H9 (cell line): ENCODE measurements at regions not wholly inside any gene's neighbourhood (a gene's known extent, or its start where the extent isn't known, plus 50 kb on each side); places are given as distances from the start of the nearest gene placed in this dataset.
A peak's percentile ranks its signal among the peaks of the same experiment; 100 is the strongest.

Source experiments
- DNase-seq: peaks from one replicate; pipeline ENCODE4 v3.0.0-alpha.2; 2017
- H2AFZ ChIP-seq: one replicate; pipeline ENCODE4 v1.6.1; 2013; ENCODE audit warnings: mild to moderate bottlenecking, low read length, control low read depth, moderate library complexity
- H2AK5ac ChIP-seq: 2 replicates; pipeline ENCODE4 v1.6.1; 2013; ENCODE audit warnings: low read length, control low read depth, mixed read lengths; ENCODE audit not compliant: insufficient read length
- H2BK120ac ChIP-seq: one replicate; pipeline ENCODE4 v1.6.1; 2013; ENCODE audit warnings: low read depth, mild to moderate bottlenecking, low read length, control low read depth, inconsistent platforms; ENCODE audit not compliant: poor library complexity, severe bottlenecking
- H2BK12ac ChIP-seq: 2 replicates; pipeline ENCODE4 v1.6.1; 2013; ENCODE audit warnings: low read length, control low read depth, mixed read lengths, low read depth; ENCODE audit not compliant: insufficient read length
- H2BK15ac ChIP-seq: 2 replicates; pipeline ENCODE4 v1.6.1; 2013; ENCODE audit warnings: low read depth, low read length, control low read depth
- H2BK20ac ChIP-seq: one replicate; pipeline ENCODE4 v1.6.1; 2013; ENCODE audit warnings: low read depth, mild to moderate bottlenecking, low read length, control low read depth, inconsistent platforms; ENCODE audit not compliant: poor library complexity, severe bottlenecking
- H2BK5ac ChIP-seq: 2 replicates; pipeline ENCODE4 v1.6.1; 2013; ENCODE audit warnings: low read length, control low read depth, mixed read lengths; ENCODE audit not compliant: insufficient read length
- H3K14ac ChIP-seq: 2 replicates; pipeline ENCODE4 v1.6.1; 2013; ENCODE audit warnings: low read length, control low read depth; ENCODE audit not compliant: insufficient read depth
- H3K18ac ChIP-seq: 2 replicates; pipeline ENCODE4 v1.6.1; 2013; ENCODE audit warnings: low read depth, mild to moderate bottlenecking, mixed read lengths, low read length, control low read depth; ENCODE audit not compliant: insufficient read length
- H3K23ac ChIP-seq: 2 replicates; pipeline ENCODE4 v1.6.1; 2013; ENCODE audit warnings: low read length, control low read depth, mixed read lengths, low read depth; ENCODE audit not compliant: insufficient read length
- H3K23me2 ChIP-seq: 2 replicates; pipeline ENCODE4 v1.6.1; 2013; ENCODE audit warnings: low read depth, mild to moderate bottlenecking, mixed read lengths, low read length, control low read depth; ENCODE audit not compliant: insufficient read length, poor library complexity, severe bottlenecking
- H3K27ac ChIP-seq: 2 replicates; pipeline ENCODE4 v1.5.1; 2013; ENCODE audit warnings: low read length, control low read depth, mixed read lengths, low read depth; ENCODE audit not compliant: insufficient read length
- H3K27me3 ChIP-seq: 2 replicates; pipeline ENCODE4 v1.6.1; 2013; ENCODE audit warnings: low read length, control low read depth, inconsistent platforms; ENCODE audit not compliant: insufficient read depth
- H3K4ac ChIP-seq: 2 replicates; pipeline ENCODE4 v1.6.1; 2013; ENCODE audit warnings: low read depth, mild to moderate bottlenecking, control low read depth, inconsistent platforms, low read length, moderate library complexity
- H3K4me1 ChIP-seq: 2 replicates; pipeline ENCODE4 v1.6.1; 2013; ENCODE audit warnings: low read length, control low read depth, inconsistent platforms; ENCODE audit not compliant: insufficient read depth
- H3K4me2 ChIP-seq: 2 replicates; pipeline ENCODE4 v1.6.1; 2013; ENCODE audit warnings: low read length, control low read depth, mixed read lengths; ENCODE audit not compliant: insufficient read length, insufficient read depth
- H3K56ac ChIP-seq: 2 replicates; pipeline ENCODE4 v1.6.1; 2013; ENCODE audit warnings: low read depth, mild to moderate bottlenecking, mixed read lengths, low read length, control low read depth; ENCODE audit not compliant: insufficient read length
- H3K79me1 ChIP-seq: 2 replicates; pipeline ENCODE4 v1.6.1; 2013; ENCODE audit warnings: low read depth, mild to moderate bottlenecking, moderate library complexity, low read length, control low read depth, inconsistent platforms; ENCODE audit not compliant: insufficient read depth, poor library complexity, severe bottlenecking
- H3K79me2 ChIP-seq: 2 replicates; pipeline ENCODE4 v1.6.1; 2013; ENCODE audit warnings: low read length, control low read depth, inconsistent platforms; ENCODE audit not compliant: insufficient read depth
- H3K9ac ChIP-seq: 2 replicates; pipeline ENCODE4 v1.6.1; 2013; ENCODE audit warnings: low read length, control low read depth, mixed read lengths; ENCODE audit not compliant: insufficient read length; ENCODE audit errors: extremely low read depth
- H3K9me3 ChIP-seq: one replicate; pipeline ENCODE4 v1.6.1; 2013; ENCODE audit warnings: low read depth, low read length, inconsistent platforms; ENCODE audit not compliant: control insufficient read depth
- H3T11ph ChIP-seq: one replicate; pipeline ENCODE4 v1.6.1; 2013; ENCODE audit warnings: mild to moderate bottlenecking, low read length, control low read depth, inconsistent platforms
- H4K20me1 ChIP-seq: one replicate; pipeline ENCODE4 v1.6.1; 2013; ENCODE audit not compliant: control insufficient read depth, insufficient read length, insufficient read depth
- H4K5ac ChIP-seq: 2 replicates; pipeline ENCODE4 v1.6.1; 2013; ENCODE audit warnings: low read depth, mild to moderate bottlenecking, mixed read lengths, low read length, control low read depth; ENCODE audit not compliant: insufficient read length
- H4K8ac ChIP-seq: replicated peaks from 2 replicates; pipeline ENCODE4 v1.6.1; 2013; ENCODE audit warnings: low read length, control low read depth, mixed read lengths, low read depth; ENCODE audit not compliant: insufficient read length
- H4K91ac ChIP-seq: 2 replicates; pipeline ENCODE4 v1.6.1; 2013; ENCODE audit warnings: low read depth, mild to moderate bottlenecking, moderate library complexity, mixed read lengths, low read length, control low read depth; ENCODE audit not compliant: insufficient read length
- H3K27ac Mint-ChIP-seq, 3 experiments: 2 replicates in 2 of 3; 3 replicates in 1 of 3; pipeline ENCODE4 v1.8.0; 2020 to 2021; ENCODE audit warnings: mixed read lengths in 3 of 3, mild to moderate bottlenecking in 1 of 3, moderate library complexity in 1 of 3
- H3K27me3 Mint-ChIP-seq: 2 replicates; pipeline ENCODE4 v1.8.0; 2021; ENCODE audit warnings: low read depth, mild to moderate bottlenecking, moderate library complexity, mixed read lengths
- H3K36me3 Mint-ChIP-seq, 3 experiments: 2 replicates in 2 of 3; 3 replicates in 1 of 3; pipeline ENCODE4 v1.8.0; 2020 to 2021; ENCODE audit warnings: low read depth in 3 of 3, mixed read lengths in 3 of 3; ENCODE audit not compliant: insufficient read depth in 1 of 3
- H3K4me1 Mint-ChIP-seq, 2 experiments: 2 replicates each; pipeline ENCODE4 v1.8.0; 2020; ENCODE audit warnings: mixed read lengths in 2 of 2
- H3K4me3 Mint-ChIP-seq, 2 experiments: 2 replicates in 1 of 2; 3 replicates in 1 of 2; pipeline ENCODE4 v1.8.0; 2020 to 2021; ENCODE audit warnings: mild to moderate bottlenecking in 2 of 2, mixed read lengths in 2 of 2, moderate library complexity in 1 of 2
- H3K9me3 Mint-ChIP-seq, 2 experiments: 2 replicates in 1 of 2; 3 replicates in 1 of 2; pipeline ENCODE4 v1.8.0; 2020; ENCODE audit warnings: mild to moderate bottlenecking in 2 of 2, mixed read lengths in 2 of 2, moderate library complexity in 1 of 2
- WGBS: extraction: QIAGEN DNeasy Blood & Tissue Kit; methylation state at CpG from one replicate; pipeline ENCODE4 v1.1.7; 2013; ENCODE audit warnings: missing lambda C conversion rate, low lambda C conversion rate, mixed read lengths; ENCODE audit not compliant: insufficient read length; ENCODE audit errors: extremely low coverage; 5-methylcytosine and 5-hydroxymethylcytosine counted together
- TF ChIP-seq, protein P1 (sequence below): fragments of 200-600 bp; sonication (generic); conservative IDR thresholded peaks from 3 replicates; pipeline ENCODE4 v1.8.0; 2021; ENCODE audit warnings: antibody characterized with exemption, mild to moderate bottlenecking

DNA sequence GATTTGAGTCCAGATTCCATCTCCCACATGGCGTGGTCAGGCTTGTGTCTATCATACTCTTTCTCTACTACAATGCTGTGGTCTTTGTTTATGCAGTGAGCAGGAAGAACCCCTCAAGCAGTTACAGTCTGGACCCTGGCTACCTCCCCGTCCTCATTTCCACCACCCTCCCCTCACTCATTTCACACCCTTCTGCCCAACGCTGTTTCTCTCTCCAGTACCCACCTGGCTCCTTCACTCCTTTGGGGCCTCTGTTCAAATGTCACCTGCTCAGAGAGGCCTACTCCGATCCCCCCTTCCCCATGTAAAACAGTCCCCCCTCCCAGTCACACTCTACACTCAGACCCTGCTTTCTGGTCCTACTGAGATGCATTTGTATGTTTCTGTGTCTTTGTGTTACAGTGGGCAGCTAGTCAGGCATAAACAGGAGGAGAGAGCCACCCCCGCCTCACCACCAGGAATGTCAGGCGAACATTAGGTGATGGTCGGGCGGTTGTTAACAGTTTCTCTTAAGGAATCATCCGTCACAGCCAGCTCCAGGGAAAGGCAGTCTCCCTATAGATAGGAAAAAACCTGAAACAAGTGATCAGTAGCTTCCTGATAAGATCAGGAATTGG is 53.7 kb upstream of the CA12 start:
- Histone ChIP-seq H3K4me2 (no peak overlapping the region), H2BK15ac (no peak overlapping the region), H3K14ac (no peak overlapping the region), H4K20me1 (no peaks in the 10 kb centered on the region), H2BK120ac (no peak overlapping the region), H2BK20ac (no peak overlapping the region), H3K79me1 (no peaks in the 10 kb centered on the region), H3K9me3 (no peaks in the 10 kb centered on the region), H3K23me2 (peaks cover 5% of the 10 kb centered on the region), H3K4me1 (peaks cover 16% of the 10 kb centered on the region), H2AK5ac (no peak overlapping the region), H3K18ac (no peak overlapping the region), H3K9ac (no peak overlapping the region), H3T11ph (no peak overlapping the region), H4K91ac (no peak overlapping the region), H3K4ac (no peak overlapping the region), H2AFZ (no peak overlapping the region), H2BK12ac (no peak overlapping the region), H3K79me2 (no peaks in the 10 kb centered on the region), H3K27me3 (no peaks in the 10 kb centered on the region), H2BK5ac (no peak overlapping the region), H3K27ac (no peak overlapping the region), H3K56ac (no peak overlapping the region), H4K5ac (no peak overlapping the region), H4K8ac (no peak overlapping the region), H3K23ac (no peak overlapping the region)
- Mint-ChIP-seq H3K27ac (peak overlapping the region in 2 of 3 experiments; percentile 37 to 60; a peak in 3 of 7 replicates), H3K4me3 (peak overlapping the region in 1 of 2 experiments; percentile 47; a peak in 2 of 5 replicates), H3K27me3 (peaks cover 9% of the 10 kb centered on the region), H3K9me3 (no peaks in the 10 kb centered on the region), H3K4me1 (peaks cover 38 to 51% of the 10 kb centered on the region in 2 experiments), H3K36me3 (no peaks in the 10 kb centered on the region; a peak in 1 of 7 replicates)
- WGBS: no CpG with 5 or more reads among the region's 9 CpGs
- TF ChIP-seq, protein P1, sequence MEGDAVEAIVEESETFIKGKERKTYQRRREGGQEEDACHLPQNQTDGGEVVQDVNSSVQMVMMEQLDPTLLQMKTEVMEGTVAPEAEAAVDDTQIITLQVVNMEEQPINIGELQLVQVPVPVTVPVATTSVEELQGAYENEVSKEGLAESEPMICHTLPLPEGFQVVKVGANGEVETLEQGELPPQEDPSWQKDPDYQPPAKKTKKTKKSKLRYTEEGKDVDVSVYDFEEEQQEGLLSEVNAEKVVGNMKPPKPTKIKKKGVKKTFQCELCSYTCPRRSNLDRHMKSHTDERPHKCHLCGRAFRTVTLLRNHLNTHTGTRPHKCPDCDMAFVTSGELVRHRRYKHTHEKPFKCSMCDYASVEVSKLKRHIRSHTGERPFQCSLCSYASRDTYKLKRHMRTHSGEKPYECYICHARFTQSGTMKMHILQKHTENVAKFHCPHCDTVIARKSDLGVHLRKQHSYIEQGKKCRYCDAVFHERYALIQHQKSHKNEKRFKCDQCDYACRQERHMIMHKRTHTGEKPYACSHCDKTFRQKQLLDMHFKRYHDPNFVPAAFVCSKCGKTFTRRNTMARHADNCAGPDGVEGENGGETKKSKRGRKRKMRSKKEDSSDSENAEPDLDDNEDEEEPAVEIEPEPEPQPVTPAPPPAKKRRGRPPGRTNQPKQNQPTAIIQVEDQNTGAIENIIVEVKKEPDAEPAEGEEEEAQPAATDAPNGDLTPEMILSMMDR: no peak
- no peak for DNase-seq
